Effector CD4-positive, alpha-beta T cell (primary cell): ENCODE measurements at regions not wholly inside any gene's neighbourhood (a gene's known extent, or its start where the extent isn't known, plus 50 kb on each side); places are given as distances from the start of the nearest gene placed in this dataset.

Source experiments
- DNase-seq: peaks from one replicate; pipeline ENCODE4 v3.0.0-alpha.2; 2020

- DNase-seq: no peak
Observed at GRCh38 chr11:10942620-10943019, 84.8 kb upstream of the ZBED5 start.

GRCh38 chr11:10941871-10942270 lies 84.0 kb upstream of the ZBED5 start:
- DNase-seq: no peak

- no peak for DNase-seq
Observed at GRCh38 chr11:10941414-10941813, 83.6 kb upstream of the ZBED5 start.

- no peak for DNase-seq
Observed at GRCh38 chr11:10938650-10939387, 81.0 kb upstream of the ZBED5 start.

- DNase-seq: no peak
Observed at GRCh38 chr11:10938231-10938630, 80.4 kb upstream of the ZBED5 start.

GRCh38 chr11:10937385-10937771 lies 79.5 kb upstream of the ZBED5 start:
- DNase-seq: no peak

GRCh38 chr11:10936626-10937384 lies 79.0 kb upstream of the ZBED5 start:
- no peak for DNase-seq

GRCh38 chr11:10935015-10935559 lies 77.2 kb upstream of the ZBED5 start:
- DNase-seq: no peak

GRCh38 chr11:10934293-10934860 lies 76.5 kb upstream of the ZBED5 start:
- DNase-seq: peak; percentile 7

GRCh38 chr11:10933455-10934292 lies 75.8 kb upstream of the ZBED5 start:
- peak; percentile 73 for DNase-seq

- DNase-seq: no peak
Observed at GRCh38 chr11:10932976-10933375, 75.1 kb upstream of the ZBED5 start.

- DNase-seq: no peak
Observed at GRCh38 chr11:10931761-10932670, 74.2 kb upstream of the ZBED5 start.

GRCh38 chr11:10930972-10931760 lies 73.3 kb upstream of the ZBED5 start:
- DNase-seq: peak; percentile 18

GRCh38 chr11:10930224-10930971 lies 72.5 kb upstream of the ZBED5 start:
- no peak for DNase-seq

- no peak for DNase-seq
Observed at GRCh38 chr11:10927538-10927937, 69.7 kb upstream of the ZBED5 start.

- DNase-seq: no peak
Observed at GRCh38 chr11:10926801-10927211, 69.0 kb upstream of the ZBED5 start.

GRCh38 chr11:10925149-10925926 lies 67.5 kb upstream of the ZBED5 start:
- DNase-seq: no peak

GRCh38 chr11:10923882-10924281 lies 66.0 kb upstream of the ZBED5 start:
- DNase-seq: no peak

- DNase-seq: no peak
Observed at GRCh38 chr11:10922892-10923291, 65.0 kb upstream of the ZBED5 start.
